ENCODE measurements at regions not wholly inside any gene's neighbourhood (a gene's known extent, or its start where the extent isn't known, plus 50 kb on each side); places are given as distances from the start of the nearest gene placed in this dataset.
A peak's percentile ranks its signal among the peaks of the same experiment; 100 is the strongest.

GRCh38 chr11:110022548-110022947, 70.6 kb upstream of the ZC3H12C start:
- no peak overlapping the region for H3K4me2 ChIP-seq (ENCODE audit: low read length)
- H3K4me1 ChIP-seq (ENCODE audit: insufficient read depth, low read length) = no peaks in the 10 kb centered on the region
- DNase-seq (ENCODE audit: low read depth) (no peak), FAIRE-seq (no peak)
- Mint-ChIP-seq H3K36me3 (ENCODE audit: low read depth, unreplicated experiment) (no peaks in the 10 kb centered on the region), H3K9me3 (ENCODE audit: unreplicated experiment) (no peaks in the 10 kb centered on the region), H3K27ac (ENCODE audit: unreplicated experiment) (peak overlapping the region; percentile 34), H3K4me1 (ENCODE audit: low read depth, unreplicated experiment) (peaks cover 6% of the 10 kb centered on the region), H3K4me3 (ENCODE audit: unreplicated experiment) (no peak overlapping the region), H3K27me3 (ENCODE audit: low read depth, unreplicated experiment) (no peaks in the 10 kb centered on the region)
- TF ChIP-seq, protein P1, sequence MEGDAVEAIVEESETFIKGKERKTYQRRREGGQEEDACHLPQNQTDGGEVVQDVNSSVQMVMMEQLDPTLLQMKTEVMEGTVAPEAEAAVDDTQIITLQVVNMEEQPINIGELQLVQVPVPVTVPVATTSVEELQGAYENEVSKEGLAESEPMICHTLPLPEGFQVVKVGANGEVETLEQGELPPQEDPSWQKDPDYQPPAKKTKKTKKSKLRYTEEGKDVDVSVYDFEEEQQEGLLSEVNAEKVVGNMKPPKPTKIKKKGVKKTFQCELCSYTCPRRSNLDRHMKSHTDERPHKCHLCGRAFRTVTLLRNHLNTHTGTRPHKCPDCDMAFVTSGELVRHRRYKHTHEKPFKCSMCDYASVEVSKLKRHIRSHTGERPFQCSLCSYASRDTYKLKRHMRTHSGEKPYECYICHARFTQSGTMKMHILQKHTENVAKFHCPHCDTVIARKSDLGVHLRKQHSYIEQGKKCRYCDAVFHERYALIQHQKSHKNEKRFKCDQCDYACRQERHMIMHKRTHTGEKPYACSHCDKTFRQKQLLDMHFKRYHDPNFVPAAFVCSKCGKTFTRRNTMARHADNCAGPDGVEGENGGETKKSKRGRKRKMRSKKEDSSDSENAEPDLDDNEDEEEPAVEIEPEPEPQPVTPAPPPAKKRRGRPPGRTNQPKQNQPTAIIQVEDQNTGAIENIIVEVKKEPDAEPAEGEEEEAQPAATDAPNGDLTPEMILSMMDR (IDR thresholded peaks at IDR 0.05; ENCODE audit: insufficient read depth, low read depth, low read length) = no peak
- no peak for TF ChIP-seq EZH2 (IDR thresholded peaks at IDR 0.05; ENCODE audit: insufficient read depth, low read length)
- H3K9me3 ChIP-seq (ENCODE audit: insufficient read depth, low read depth, low read length) = no peaks in the 10 kb centered on the region
- H3K79me2 ChIP-seq (ENCODE audit: insufficient read depth, low read length) = no peaks in the 10 kb centered on the region
- no peaks in the 10 kb centered on the region for H4K20me1 ChIP-seq (ENCODE audit: insufficient read depth, low read length)
- H3K36me3 ChIP-seq (ENCODE audit: insufficient read depth, low read length) = no peaks in the 10 kb centered on the region
- no peaks in the 10 kb centered on the region for H3K27me3 ChIP-seq (ENCODE audit: insufficient read depth, low read length)
- peak overlapping the region; percentile 27 for H2AFZ ChIP-seq (ENCODE audit: low read depth, low read length)
- no peak overlapping the region for H3K27ac ChIP-seq (ENCODE audit: low read depth, low read length)
- no peak overlapping the region for H3K9ac ChIP-seq (ENCODE audit: low read length)
- no peak overlapping the region for H3K4me3 ChIP-seq (ENCODE audit: insufficient read depth, low read depth, low read length)

DNA sequence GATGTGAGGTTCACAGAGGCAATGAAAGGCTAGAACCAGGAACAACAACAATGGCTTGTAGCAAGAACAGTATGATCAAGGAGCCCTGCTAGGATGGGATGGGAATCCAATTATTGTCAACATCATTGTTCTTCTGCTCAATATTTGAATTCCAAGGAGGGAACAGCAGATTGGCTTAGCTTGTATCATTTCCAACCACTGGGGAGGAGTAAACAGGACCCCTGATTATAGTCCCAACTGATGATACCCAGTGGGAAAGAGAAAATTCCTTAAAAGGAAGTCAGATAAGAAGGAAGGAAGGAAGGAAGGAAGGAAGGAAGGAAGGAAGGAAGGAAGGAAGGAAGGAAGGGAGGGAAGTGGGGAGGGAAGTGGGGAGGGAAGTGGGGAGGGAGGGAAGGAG, 69.5 kb upstream of the ZC3H12C start:
- H3K36me3 Mint-ChIP-seq (ENCODE audit: low read depth, unreplicated experiment) = no peaks in the 10 kb centered on the region
- H3K4me3 ChIP-seq (ENCODE audit: insufficient read depth, low read depth, low read length) = no peak overlapping the region
- TF ChIP-seq, protein P1 (IDR thresholded peaks at IDR 0.05; ENCODE audit: insufficient read depth, low read depth, low read length) = no peak
- no peak for TF ChIP-seq EZH2 (IDR thresholded peaks at IDR 0.05; ENCODE audit: insufficient read depth, low read length)

GRCh38 chr11:110026858-110027626, 66.2 kb upstream of the ZC3H12C start:
- no peak overlapping the region for H3K4me3 Mint-ChIP-seq (ENCODE audit: unreplicated experiment)

More for the DNA sequence above, 69.5 kb upstream of the ZC3H12C start:
- Histone ChIP-seq H3K79me2 (ENCODE audit: insufficient read depth, low read length) (no peaks in the 10 kb centered on the region), H3K9me3 (ENCODE audit: insufficient read depth, low read depth, low read length) (no peaks in the 10 kb centered on the region), H3K4me1 (ENCODE audit: insufficient read depth, low read length) (no peaks in the 10 kb centered on the region), H3K27me3 (ENCODE audit: insufficient read depth, low read length) (no peaks in the 10 kb centered on the region), H2AFZ (ENCODE audit: low read depth, low read length) (no peak overlapping the region), H4K20me1 (ENCODE audit: insufficient read depth, low read length) (no peaks in the 10 kb centered on the region), H3K36me3 (ENCODE audit: insufficient read depth, low read length) (no peaks in the 10 kb centered on the region), H3K4me2 (ENCODE audit: low read length) (no peak overlapping the region), H3K9ac (ENCODE audit: low read length) (no peak overlapping the region), H3K27ac (ENCODE audit: low read depth, low read length) (no peak overlapping the region)
- DNase-seq (ENCODE audit: low read depth) (no peak), FAIRE-seq (no peak)
- Mint-ChIP-seq H3K4me1 (ENCODE audit: low read depth, unreplicated experiment) (peaks cover 6% of the 10 kb centered on the region), H3K4me3 (ENCODE audit: unreplicated experiment) (no peak overlapping the region), H3K27ac (ENCODE audit: unreplicated experiment) (no peak overlapping the region), H3K9me3 (ENCODE audit: unreplicated experiment) (peaks cover 5% of the 10 kb centered on the region), H3K27me3 (ENCODE audit: low read depth, unreplicated experiment) (no peaks in the 10 kb centered on the region)

More at GRCh38 chr11:110026858-110027626, 66.2 kb upstream of the ZC3H12C start:
- Histone ChIP-seq H2AFZ (ENCODE audit: low read depth, low read length) (no peak overlapping the region), H3K36me3 (ENCODE audit: insufficient read depth, low read length) (no peaks in the 10 kb centered on the region), H3K79me2 (ENCODE audit: insufficient read depth, low read length) (no peaks in the 10 kb centered on the region), H3K4me3 (ENCODE audit: insufficient read depth, low read depth, low read length) (no peak overlapping the region), H3K9me3 (ENCODE audit: insufficient read depth, low read depth, low read length) (no peaks in the 10 kb centered on the region), H3K27ac (ENCODE audit: low read depth, low read length) (no peak overlapping the region), H3K9ac (ENCODE audit: low read length) (no peak overlapping the region), H3K4me1 (ENCODE audit: insufficient read depth, low read length) (no peaks in the 10 kb centered on the region), H4K20me1 (ENCODE audit: insufficient read depth, low read length) (no peaks in the 10 kb centered on the region), H3K4me2 (ENCODE audit: low read length) (no peak overlapping the region), H3K27me3 (ENCODE audit: insufficient read depth, low read length) (no peaks in the 10 kb centered on the region)
- H3K9me3 Mint-ChIP-seq (ENCODE audit: unreplicated experiment) = peaks cover 5% of the 10 kb centered on the region
- TF ChIP-seq, protein P1 (IDR thresholded peaks at IDR 0.05; ENCODE audit: insufficient read depth, low read depth, low read length) = no peak
- TF ChIP-seq EZH2 (IDR thresholded peaks at IDR 0.05; ENCODE audit: insufficient read depth, low read length) = no peak
- H3K27ac Mint-ChIP-seq (ENCODE audit: unreplicated experiment) = no peak overlapping the region
- no peaks in the 10 kb centered on the region for H3K36me3 Mint-ChIP-seq (ENCODE audit: low read depth, unreplicated experiment)
- no peaks in the 10 kb centered on the region for H3K27me3 Mint-ChIP-seq (ENCODE audit: low read depth, unreplicated experiment)
- no peak for FAIRE-seq
- DNase-seq (ENCODE audit: low read depth) = no peak
- H3K4me1 Mint-ChIP-seq (ENCODE audit: low read depth, unreplicated experiment) = peaks cover 9% of the 10 kb centered on the region
